ENCODE measurements at regions not wholly inside any gene's neighbourhood (a gene's known extent, or its start where the extent isn't known, plus 50 kb on each side); places are given as distances from the start of the nearest gene placed in this dataset.

DNA sequence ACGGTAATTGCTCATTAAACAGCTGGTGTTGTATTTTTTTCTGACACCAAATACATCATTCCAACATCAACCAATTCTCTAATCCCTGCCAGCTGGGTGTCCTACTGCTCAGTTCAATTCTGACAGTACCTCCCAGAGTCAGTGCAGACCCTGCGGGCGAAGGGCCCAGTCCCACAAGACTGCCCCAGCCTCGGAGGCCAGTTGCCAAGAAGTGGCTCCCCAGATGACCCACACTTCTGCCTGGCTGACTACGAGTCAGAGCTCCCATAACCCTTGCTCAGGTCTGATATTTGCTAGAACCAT, 147.2 kb downstream of the CTTN start:
- Histone ChIP-seq H3K9ac (ENCODE audit: insufficient read depth in 1 of 2, low read depth in 2 of 2, low read length in 2 of 2) (no peak overlapping the region), H3K9me3 (replicated peaks; ENCODE audit: control insufficient read depth, insufficient read depth, low read depth, low read length) (no peaks in the 10 kb centered on the region), H3K4me3 (no peak overlapping the region), H4K20me1 (replicated peaks; ENCODE audit: control insufficient read depth, insufficient read depth, low read length) (peaks cover 5% of the 10 kb centered on the region), H2AFZ (ENCODE audit: low read depth, low read length) (no peak overlapping the region), H3K79me2 (ENCODE audit: control insufficient read depth, insufficient read depth, low read length) (no peaks in the 10 kb centered on the region), H3K9me1 (ENCODE audit: control insufficient read depth, insufficient read depth, low read length) (no peaks in the 10 kb centered on the region), H3K27ac (ENCODE audit: extremely low read depth, low read depth, low read length) (no peak overlapping the region), H3K4me1 (replicated peaks in 1 of 2; ENCODE audit: control insufficient read depth in 2 of 2, insufficient read depth in 2 of 2, low read length in 2 of 2) (peaks cover 0 to 10% of the 10 kb centered on the region in 2 experiments; a peak in 2 of 5 replicates), H3K36me3 (ENCODE audit: control insufficient read depth, insufficient read depth, low read length) (no peaks in the 10 kb centered on the region), H3K4me2 (ENCODE audit: insufficient read depth, low read length) (no peak overlapping the region), H3K27me3 (ENCODE audit: control insufficient read depth in 2 of 2, insufficient read depth in 2 of 2, low read length in 2 of 2) (peaks cover 22 to 87% of the 10 kb centered on the region in 2 experiments)
- POLR2A ChIA-PET, result interaction anchor here (0.8 to 1.1 kb wide), 2 partner anchors 10 to 18 kb away, joined by 3 read pairs; no protein-coding TSS in a partner anchor
- DNase-seq (ENCODE audit: extremely low read depth in 1 of 4, low spot score in 3 of 4) (no peak), ATAC-seq (no peak), FAIRE-seq (no peak)
- TF ChIP-seq ZNF282 (CRISPR knock-in tag; IDR thresholded peaks at IDR 0.05), result no peak
- TF ChIP-seq ZNF436 (CRISPR knock-in tag; IDR thresholded peaks at IDR 0.05), result no peak
- TF ChIP-seq ILF3 (IDR thresholded peaks at IDR 0.05; ENCODE audit: borderline replicate concordance), result no peak
- no peak for TF ChIP-seq NCOA1 (IDR thresholded peaks at IDR 0.05; ENCODE audit: low read depth)
- TF ChIP-seq, protein P1, sequence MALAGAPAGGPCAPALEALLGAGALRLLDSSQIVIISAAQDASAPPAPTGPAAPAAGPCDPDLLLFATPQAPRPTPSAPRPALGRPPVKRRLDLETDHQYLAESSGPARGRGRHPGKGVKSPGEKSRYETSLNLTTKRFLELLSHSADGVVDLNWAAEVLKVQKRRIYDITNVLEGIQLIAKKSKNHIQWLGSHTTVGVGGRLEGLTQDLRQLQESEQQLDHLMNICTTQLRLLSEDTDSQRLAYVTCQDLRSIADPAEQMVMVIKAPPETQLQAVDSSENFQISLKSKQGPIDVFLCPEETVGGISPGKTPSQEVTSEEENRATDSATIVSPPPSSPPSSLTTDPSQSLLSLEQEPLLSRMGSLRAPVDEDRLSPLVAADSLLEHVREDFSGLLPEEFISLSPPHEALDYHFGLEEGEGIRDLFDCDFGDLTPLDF (CRISPR knock-in tag; IDR thresholded peaks at IDR 0.05), result no peak
- TF ChIP-seq TCFL5 (CRISPR knock-in tag; conservative IDR thresholded peaks at IDR 0.05), result no peak
- TF ChIP-seq GATAD2A (IDR thresholded peaks at IDR 0.05), result no peak
- TF ChIP-seq ELF2 (CRISPR knock-in tag; IDR thresholded peaks at IDR 0.05), result no peak
- no peak for TF ChIP-seq ZNF224 (CRISPR knock-in tag; IDR thresholded peaks at IDR 0.05)
- no peak for TF ChIP-seq ZBTB8A (IDR thresholded peaks at IDR 0.05; ENCODE audit: partially characterized antibody)
- TF ChIP-seq RBM22 (IDR thresholded peaks at IDR 0.05; ENCODE audit: low read depth, low read length, poor library complexity, severe bottlenecking), result no peak
- no peak for TF ChIP-seq YBX1 (IDR thresholded peaks at IDR 0.05)
- TF ChIP-seq U2AF1 (optimal IDR thresholded peaks at IDR 0.05; ENCODE audit: low read depth, low read length), result no peak
- TF ChIP-seq, protein P2, sequence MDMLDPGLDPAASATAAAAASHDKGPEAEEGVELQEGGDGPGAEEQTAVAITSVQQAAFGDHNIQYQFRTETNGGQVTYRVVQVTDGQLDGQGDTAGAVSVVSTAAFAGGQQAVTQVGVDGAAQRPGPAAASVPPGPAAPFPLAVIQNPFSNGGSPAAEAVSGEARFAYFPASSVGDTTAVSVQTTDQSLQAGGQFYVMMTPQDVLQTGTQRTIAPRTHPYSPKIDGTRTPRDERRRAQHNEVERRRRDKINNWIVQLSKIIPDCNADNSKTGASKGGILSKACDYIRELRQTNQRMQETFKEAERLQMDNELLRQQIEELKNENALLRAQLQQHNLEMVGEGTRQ (CRISPR knock-in tag; IDR thresholded peaks at IDR 0.05), result no peak
- no peak for TF ChIP-seq EZH2 (IDR thresholded peaks at IDR 0.05; ENCODE audit: borderline replicate concordance, low read depth, low read length)
- TF ChIP-seq, protein P3, sequence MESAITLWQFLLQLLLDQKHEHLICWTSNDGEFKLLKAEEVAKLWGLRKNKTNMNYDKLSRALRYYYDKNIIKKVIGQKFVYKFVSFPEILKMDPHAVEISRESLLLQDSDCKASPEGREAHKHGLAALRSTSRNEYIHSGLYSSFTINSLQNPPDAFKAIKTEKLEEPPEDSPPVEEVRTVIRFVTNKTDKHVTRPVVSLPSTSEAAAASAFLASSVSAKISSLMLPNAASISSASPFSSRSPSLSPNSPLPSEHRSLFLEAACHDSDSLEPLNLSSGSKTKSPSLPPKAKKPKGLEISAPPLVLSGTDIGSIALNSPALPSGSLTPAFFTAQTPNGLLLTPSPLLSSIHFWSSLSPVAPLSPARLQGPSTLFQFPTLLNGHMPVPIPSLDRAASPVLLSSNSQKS (CRISPR knock-in tag; IDR thresholded peaks at IDR 0.05), result no peak
- TF ChIP-seq NFIC (IDR thresholded peaks at IDR 0.05), result no peak
- no peak for TF ChIP-seq ZBTB7A (IDR thresholded peaks at IDR 0.05; ENCODE audit: borderline replicate concordance, control insufficient read depth, low read depth, low read length)
- intact Hi-C loops (cut with micrococcal nuclease), result no loop called here
- CTCF ChIA-PET (ENCODE audit: low intra/inter-chr PET ratio), result no interaction called here
- WGBS (ENCODE audit: insufficient coverage, low coverage, missing lambda C conversion rate), result 0% methylated on average over 5 of the region's 5 CpGs
- BruUV-seq (replicated peaks), result no TSS peak
- in situ Hi-C loops (cut with MboI), result no loop called here

All from K562 (cell line).